Tibial nerve (tissue), 4 donors: ENCODE measurements at regions not wholly inside any gene's neighbourhood (a gene's known extent, or its start where the extent isn't known, plus 50 kb on each side); places are given as distances from the start of the nearest gene placed in this dataset.

Experiments
- CTCF ChIP-seq, 5 experiments: fragments of 200-600 bp in 3 of 5; fragments of 450-650 bp in 2 of 5; sonication (generic) in 3 of 5; IDR thresholded peaks; one replicate each; pipeline ENCODE4 v1.5.1; 2016 to 2019; ENCODE audit warnings: antibody characterized with exemption in 5 of 5, mild to moderate bottlenecking in 3 of 5, moderate library complexity in 2 of 5
- EP300 ChIP-seq, 2 donors: sonication (generic); formaldehyde crosslinking; IDR thresholded peaks; one replicate each; pipeline ENCODE4 v1.6.1; 2017; ENCODE audit warnings: antibody characterized with exemption in 2 of 2, mild to moderate bottlenecking in 1 of 2
- POLR2A ChIP-seq, 2 donors: fragments of 450-650 bp; IDR thresholded peaks; one replicate each; pipeline ENCODE4 v1.6.1; 2017; ENCODE audit warnings: antibody characterized with exemption in 2 of 2, mild to moderate bottlenecking in 2 of 2, moderate library complexity in 2 of 2

- TF ChIP-seq CTCF (IDR thresholded peaks at IDR 0.05) (no peak), POLR2A (IDR thresholded peaks at IDR 0.05) (no peak), EP300 (IDR thresholded peaks at IDR 0.05) (no peak)
These were observed 245.7 kb upstream of the REG3G start for GRCh38 chr2:78779761-78780160.
